Endothelial cell of umbilical vein (primary cell): ENCODE measurements at regions not wholly inside any gene's neighbourhood (a gene's known extent, or its start where the extent isn't known, plus 50 kb on each side); places are given as distances from the start of the nearest gene placed in this dataset.

Experiments
- EZH2 ChIP-seq: IDR thresholded peaks from 2 replicates; pipeline ENCODE4 v1.6.1; 2012; ENCODE audit warnings: borderline replicate concordance, low read depth, mild to moderate bottlenecking, moderate library complexity, low read length, inconsistent platforms; ENCODE audit not compliant: severe bottlenecking
- FOS ChIP-seq: IDR thresholded peaks from 2 replicates; pipeline ENCODE4 v1.6.1; 2011; ENCODE audit warnings: mild to moderate bottlenecking, low read length, moderate library complexity, borderline replicate concordance; ENCODE audit not compliant: insufficient read depth
- MAX ChIP-seq: IDR thresholded peaks from 2 replicates; pipeline ENCODE4 v1.6.1; 2011; ENCODE audit not compliant: insufficient read depth, insufficient read length
- POLR2A ChIP-seq: IDR thresholded peaks from 2 replicates; pipeline ENCODE4 v1.6.1; 2012; ENCODE audit warnings: low read depth, mild to moderate bottlenecking, control low read depth, low read length
- POLR2AphosphoS5 ChIP-seq: IDR thresholded peaks from 2 replicates; pipeline ENCODE4 v1.6.1; 2012; ENCODE audit warnings: low read depth, mild to moderate bottlenecking, control low read depth, low read length, moderate library complexity; ENCODE audit not compliant: insufficient read depth
- TF ChIP-seq, protein P1 (sequence below), 2 donors: IDR thresholded peaks; 1 replicate in 1 of 2; 2 replicates in 1 of 2; pipeline ENCODE4 v1.5.1; 2011; ENCODE audit warnings: low read length in 2 of 2, mild to moderate bottlenecking in 2 of 2, moderate library complexity in 2 of 2, control low read depth in 1 of 2, inconsistent platforms in 1 of 2, low read depth in 1 of 2; ENCODE audit not compliant: insufficient read depth in 1 of 2; ENCODE audit errors: extremely low read depth in 1 of 2

- TF ChIP-seq, protein P1, sequence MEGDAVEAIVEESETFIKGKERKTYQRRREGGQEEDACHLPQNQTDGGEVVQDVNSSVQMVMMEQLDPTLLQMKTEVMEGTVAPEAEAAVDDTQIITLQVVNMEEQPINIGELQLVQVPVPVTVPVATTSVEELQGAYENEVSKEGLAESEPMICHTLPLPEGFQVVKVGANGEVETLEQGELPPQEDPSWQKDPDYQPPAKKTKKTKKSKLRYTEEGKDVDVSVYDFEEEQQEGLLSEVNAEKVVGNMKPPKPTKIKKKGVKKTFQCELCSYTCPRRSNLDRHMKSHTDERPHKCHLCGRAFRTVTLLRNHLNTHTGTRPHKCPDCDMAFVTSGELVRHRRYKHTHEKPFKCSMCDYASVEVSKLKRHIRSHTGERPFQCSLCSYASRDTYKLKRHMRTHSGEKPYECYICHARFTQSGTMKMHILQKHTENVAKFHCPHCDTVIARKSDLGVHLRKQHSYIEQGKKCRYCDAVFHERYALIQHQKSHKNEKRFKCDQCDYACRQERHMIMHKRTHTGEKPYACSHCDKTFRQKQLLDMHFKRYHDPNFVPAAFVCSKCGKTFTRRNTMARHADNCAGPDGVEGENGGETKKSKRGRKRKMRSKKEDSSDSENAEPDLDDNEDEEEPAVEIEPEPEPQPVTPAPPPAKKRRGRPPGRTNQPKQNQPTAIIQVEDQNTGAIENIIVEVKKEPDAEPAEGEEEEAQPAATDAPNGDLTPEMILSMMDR (IDR thresholded peaks at IDR 0.05; ENCODE audit: extremely low read depth in 1 of 2, insufficient read depth in 1 of 2, low read depth in 1 of 2, low read length in 2 of 2) = no peak
- TF ChIP-seq POLR2A (no peak), POLR2AphosphoS5 (no peak), MAX (no peak), EZH2 (no peak), FOS (no peak)
Observed at GRCh38 chr4:123043013-123043412, 120.6 kb upstream of the NUDT6 start.
